PC-9 (cell line): ENCODE measurements at regions not wholly inside any gene's neighbourhood (a gene's known extent, or its start where the extent isn't known, plus 50 kb on each side); places are given as distances from the start of the nearest gene placed in this dataset.

Experiments
- BruUV-seq: library from RNA; stranded (reverse); fragments of 400-500 nt; replicated peaks from 2 replicates; lab custom pipeline; 2021; lab: Mats Ljungman, UMichigan
- CTCF ChIA-PET: fragments of 300-600 bp; sonication (Branson Sonifier 250); formaldehyde crosslinking; loops from one replicate; lab custom pipeline; 2022; ENCODE audit warnings: antibody characterized with exemption; lab: Charles Lee
- POLR2A ChIA-PET: fragments of 300-600 bp; sonication (Branson Sonifier 250); formaldehyde crosslinking; loops from one replicate; lab custom pipeline; 2022; ENCODE audit warnings: antibody characterized with exemption; ENCODE audit not compliant: unreplicated experiment; lab: Charles Lee
- DNase-seq, 2 experiments: peaks; one replicate each; pipeline versions ENCODE4 v3.0.0 to v3.0.0-alpha.2; 2015 to 2022; ENCODE audit warnings: mixed read lengths in 1 of 2
- H2AFZ ChIP-seq: fragments of 200-600 bp; sonication (generic); 2 replicates; pipeline ENCODE4 v1.8.1; 2017; ENCODE audit warnings: antibody characterized with exemption
- H3F3A ChIP-seq: fragments of 200-600 bp; sonication (generic); 2 replicates; pipeline ENCODE4 v1.8.1; 2017; ENCODE audit warnings: antibody characterized with exemption, mild to moderate bottlenecking, low read depth; ENCODE audit not compliant: insufficient read depth
- H3K27ac ChIP-seq: fragments of 200-600 bp; sonication (generic); 2 replicates; pipeline ENCODE4 v1.6.1; 2016; ENCODE audit warnings: mixed run types
- H3K27me3 ChIP-seq: fragments of 200-600 bp; sonication (generic); 2 replicates; pipeline ENCODE4 v1.6.1; 2016; ENCODE audit warnings: low read depth, mixed run types; ENCODE audit not compliant: insufficient read depth
- H3K36me3 ChIP-seq: fragments of 200-600 bp; sonication (generic); 2 replicates; pipeline ENCODE4 v1.6.1; 2016; ENCODE audit warnings: low read depth, mixed run types
- H3K4me1 ChIP-seq: fragments of 200-600 bp; sonication (generic); replicated peaks from 2 replicates; pipeline ENCODE4 v1.6.1; 2016; ENCODE audit warnings: mixed run types; ENCODE audit not compliant: insufficient read depth
- H3K4me2 ChIP-seq: fragments of 200-600 bp; sonication (generic); 2 replicates; pipeline ENCODE4 v1.6.1; 2017; ENCODE audit warnings: mixed run types
- H3K4me3 ChIP-seq: fragments of 200-600 bp; sonication (generic); 2 replicates; pipeline ENCODE4 v1.6.1; 2016; ENCODE audit warnings: mixed run types
- H3K79me2 ChIP-seq: fragments of 200-600 bp; sonication (generic); 2 replicates; pipeline ENCODE4 v1.6.1; 2017; ENCODE audit warnings: low read depth, mixed run types
- H3K9me2 ChIP-seq: fragments of 200-600 bp; sonication (generic); 2 replicates; pipeline ENCODE4 v1.8.1; 2017; ENCODE audit warnings: mild to moderate bottlenecking; ENCODE audit not compliant: insufficient read depth
- H3K9me3 ChIP-seq: fragments of 200-600 bp; sonication (generic); 2 replicates; pipeline ENCODE4 v1.8.1; 2016; ENCODE audit warnings: low read depth; ENCODE audit not compliant: insufficient read depth
- H4K20me1 ChIP-seq: fragments of 200-600 bp; sonication (generic); 2 replicates; pipeline ENCODE4 v1.8.1; 2017; ENCODE audit not compliant: insufficient read depth
- CTCF ChIP-seq: fragments of 200-600 bp; sonication (generic); conservative IDR thresholded peaks from 2 replicates; pipeline ENCODE4 v1.6.1; 2017; ENCODE audit warnings: mixed run types, antibody characterized with exemption, mild to moderate bottlenecking, moderate library complexity
- EZH2 ChIP-seq: fragments of 200-600 bp; sonication (generic); IDR thresholded peaks from 2 replicates; pipeline ENCODE4 v1.8.0; 2017; ENCODE audit warnings: antibody characterized with exemption, low read depth
- intact Hi-C: fragments of 100-400 bp; cut with micrococcal nuclease; formaldehyde crosslinking; loops from one replicate; pipeline ENCODE4 v1.10.0; 2022; ENCODE audit not compliant: unreplicated experiment

- no peaks in the 10 kb centered on the region for H3K9me3 ChIP-seq
- H3K27ac ChIP-seq = no peak overlapping the region
- no TSS peak for BruUV-seq
- DNase-seq = no peak
- no peak overlapping the region for H3K4me2 ChIP-seq
- TF ChIP-seq EZH2 (no peak), CTCF (no peak)
- H4K20me1 ChIP-seq = no peaks in the 10 kb centered on the region
- no peak overlapping the region for H2AFZ ChIP-seq
- no peaks in the 10 kb centered on the region for H3K4me1 ChIP-seq
- ChIA-PET POLR2A (no interaction called here), CTCF (no interaction called here)
- no peaks in the 10 kb centered on the region for H3K27me3 ChIP-seq
- no peaks in the 10 kb centered on the region for H3K79me2 ChIP-seq
- H3F3A ChIP-seq = no peaks in the 10 kb centered on the region
- intact Hi-C loops = no loop called here
- H3K4me3 ChIP-seq = no peak overlapping the region
- peaks cover 5% of the 10 kb centered on the region; the same call in 1 of the 2 replicates for H3K9me2 ChIP-seq
- H3K36me3 ChIP-seq = no peaks in the 10 kb centered on the region
These were observed 516.8 kb downstream of the ADCYAP1 start for GRCh38 chr18:1421502-1421901.

- intact Hi-C loops = no loop called here
- Histone ChIP-seq H3K36me3 (no peaks in the 10 kb centered on the region), H3K9me3 (no peaks in the 10 kb centered on the region), H3F3A (no peaks in the 10 kb centered on the region), H3K9me2 (peaks cover 5% of the 10 kb centered on the region; the same call in 1 of the 2 replicates), H3K79me2 (no peaks in the 10 kb centered on the region), H3K27me3 (no peaks in the 10 kb centered on the region), H4K20me1 (no peaks in the 10 kb centered on the region), H3K27ac (no peak overlapping the region), H3K4me1 (no peaks in the 10 kb centered on the region), H3K4me3 (no peak overlapping the region), H3K4me2 (no peak overlapping the region), H2AFZ (no peak overlapping the region)
- BruUV-seq = no TSS peak
- POLR2A ChIA-PET = no interaction called here
- CTCF ChIA-PET = no interaction called here
- no peak for DNase-seq
- TF ChIP-seq CTCF (no peak), EZH2 (no peak)
These were observed 518.0 kb downstream of the ADCYAP1 start for GRCh38 chr18:1422634-1423033.

GRCh38 chr18:1425679-1426078 lies 521.0 kb downstream of the ADCYAP1 start:
- Histone ChIP-seq H2AFZ (no peak overlapping the region), H3K27ac (no peak overlapping the region), H3K4me3 (no peak overlapping the region), H3K79me2 (no peaks in the 10 kb centered on the region), H3K9me2 (peaks cover 5% of the 10 kb centered on the region; the same call in 1 of the 2 replicates), H3K9me3 (no peaks in the 10 kb centered on the region), H3F3A (no peaks in the 10 kb centered on the region), H3K4me2 (no peak overlapping the region), H3K27me3 (no peaks in the 10 kb centered on the region), H4K20me1 (no peaks in the 10 kb centered on the region), H3K36me3 (no peaks in the 10 kb centered on the region), H3K4me1 (no peaks in the 10 kb centered on the region)
- TF ChIP-seq EZH2 = no peak
- no TSS peak for BruUV-seq
- intact Hi-C loops = no loop called here
- CTCF ChIA-PET = no interaction called here
- POLR2A ChIA-PET = no interaction called here
- no peak for DNase-seq

- no peaks in the 10 kb centered on the region for H3K9me3 ChIP-seq
- H3K27me3 ChIP-seq = no peaks in the 10 kb centered on the region
- CTCF ChIA-PET = no interaction called here
- POLR2A ChIA-PET = interaction anchor here (0.7 kb wide), 1 partner anchor 116 kb away, joined by 31 read pairs; no protein-coding TSS in a partner anchor
- H3K36me3 ChIP-seq = no peaks in the 10 kb centered on the region
- no peaks in the 10 kb centered on the region for H4K20me1 ChIP-seq
- H3K27ac ChIP-seq = no peak overlapping the region
- no peak overlapping the region for H3K4me2 ChIP-seq
- no peaks in the 10 kb centered on the region for H3K79me2 ChIP-seq
- intact Hi-C loops = no loop called here
- no peak for TF ChIP-seq CTCF
- TF ChIP-seq EZH2 = no peak
- H3K4me1 ChIP-seq = no peaks in the 10 kb centered on the region
- H2AFZ ChIP-seq = no peak overlapping the region
- no peak overlapping the region for H3K4me3 ChIP-seq
- no peaks in the 10 kb centered on the region for H3F3A ChIP-seq
- H3K9me2 ChIP-seq = no peaks in the 10 kb centered on the region
- BruUV-seq = no TSS peak
- DNase-seq = no peak
These were observed 530.8 kb downstream of the ADCYAP1 start for GRCh38 chr18:1435487-1435886.
